Aorta (tissue), 5 donors: ENCODE measurements at regions not wholly inside any gene's neighbourhood (a gene's known extent, or its start where the extent isn't known, plus 50 kb on each side); places are given as distances from the start of the nearest gene placed in this dataset.

ENCODE experiments used
- ATAC-seq: fragments of 200-7000 bp; cut with Tn5 transposase; one replicate; pipeline ENCODE4 v1.9.1; 2022; ENCODE audit warnings: moderate library complexity; ENCODE audit not compliant: low FRiP score
- DNase-seq, 2 donors: peaks; one replicate each; pipeline ENCODE4 v3.0.0-alpha.2; 2020
- H3K27ac ChIP-seq, 2 donors: one replicate each; pipeline ENCODE4 v1.5.1; 2013; ENCODE audit warnings: low read length in 2 of 2, mild to moderate bottlenecking in 2 of 2, moderate library complexity in 2 of 2, control low read depth in 1 of 2, inconsistent platforms in 1 of 2, low read depth in 1 of 2
- H3K27me3 ChIP-seq, 2 donors: one replicate each; pipeline ENCODE4 v1.6.1; 2013; ENCODE audit warnings: control low read depth in 1 of 2, low read length in 1 of 2, mild to moderate bottlenecking in 1 of 2, moderate library complexity in 1 of 2; ENCODE audit not compliant: insufficient read depth in 2 of 2, control insufficient read depth in 1 of 2
- H3K36me3 ChIP-seq, 2 donors: one replicate each; pipeline ENCODE4 v1.6.1; 2013; ENCODE audit warnings: control low read depth in 1 of 2, low read length in 1 of 2, mild to moderate bottlenecking in 1 of 2; ENCODE audit not compliant: insufficient read depth in 2 of 2, control insufficient read depth in 1 of 2
- H3K4me1 ChIP-seq, 2 donors: one replicate each; pipeline ENCODE4 v1.6.1; 2013; ENCODE audit warnings: low read length in 2 of 2, control low read depth in 1 of 2, mild to moderate bottlenecking in 1 of 2, moderate library complexity in 1 of 2; ENCODE audit not compliant: insufficient read depth in 2 of 2, control insufficient read depth in 1 of 2
- H3K4me3 ChIP-seq, 2 donors: one replicate each; pipeline ENCODE4 v1.5.1; 2013; ENCODE audit warnings: low read length in 2 of 2, control low read depth in 1 of 2, mild to moderate bottlenecking in 1 of 2
- H3K9me3 ChIP-seq: one replicate; pipeline ENCODE4 v1.6.1; 2013; ENCODE audit warnings: mild to moderate bottlenecking, low read length; ENCODE audit not compliant: control insufficient read depth
- WGBS, 2 donors: extraction: QIAGEN DNeasy Blood & Tissue Kit; methylation state at CpG; one replicate each; pipeline ENCODE4 v1.1.7; 2013; 5-methylcytosine and 5-hydroxymethylcytosine counted together
- intact Hi-C, 2 donors: fragments of 100-400 bp; cut with DNase I; formaldehyde crosslinking; loops; one replicate each; pipeline versions ENCODE4 v1.14.2 to v1.15.0; 2022
- donor health status: healthy with polysubstance abuse.
- donor health status: Bipolar disorder and iron deficiency.
- donor health status: DM: no; HTN: no; CAD: no.
- donor health status: DM: no; HTN: no; CAD: no.
- donor health status: DM: yes; HTN: yes; CAD: no.

- Histone ChIP-seq H3K4me3 (no peak overlapping the region), H3K36me3 (no peaks in the 10 kb centered on the region), H3K27ac (no peak overlapping the region), H3K4me1 (no peaks in the 10 kb centered on the region), H3K27me3 (no peaks in the 10 kb centered on the region), H3K9me3 (no peaks in the 10 kb centered on the region)
- intact Hi-C loops, result no loop called here
- DNase-seq (no peak), ATAC-seq (peak; percentile 36)
- WGBS, 2 donors, result 54 to 60% methylated on average over 29 of the region's 29 CpGs
Measured at GRCh38 chr3:137509354-137510045, 254.6 kb upstream of the SOX14 start.

- no peak overlapping the region for H3K4me3 ChIP-seq
- intact Hi-C loops, result no loop called here
- ATAC-seq, result no peak
- no peaks in the 10 kb centered on the region for H3K9me3 ChIP-seq
- H3K4me1 ChIP-seq, result no peaks in the 10 kb centered on the region
- WGBS, 2 donors, result 59 to 72% methylated on average over 1 of the region's 1 CpG
- no peaks in the 10 kb centered on the region for H3K27me3 ChIP-seq
- no peaks in the 10 kb centered on the region for H3K36me3 ChIP-seq
- DNase-seq, result no peak
- no peak overlapping the region for H3K27ac ChIP-seq
Measured at GRCh38 chr3:137511655-137512054, 252.5 kb upstream of the SOX14 start.

- H3K4me1 ChIP-seq, result no peaks in the 10 kb centered on the region
Measured at GRCh38 chr3:137514853-137515252, 249.3 kb upstream of the SOX14 start.

GRCh38 chr3:137519602-137520001, 244.5 kb upstream of the SOX14 start:
- WGBS, 2 donors, result 68 to 85% methylated on average over 5 of the region's 5 CpGs
- intact Hi-C loops, result no loop called here
- no peak for DNase-seq

More at GRCh38 chr3:137514853-137515252, 249.3 kb upstream of the SOX14 start:
- no peaks in the 10 kb centered on the region for H3K9me3 ChIP-seq
- no peaks in the 10 kb centered on the region for H3K36me3 ChIP-seq
- intact Hi-C loops, result no loop called here
- DNase-seq (no peak), ATAC-seq (no peak)
- no peak overlapping the region for H3K4me3 ChIP-seq
- 47 to 52% methylated on average over 2 of the region's 2 CpGs for WGBS, 2 donors
- H3K27ac ChIP-seq, result no peak overlapping the region
- H3K27me3 ChIP-seq, result no peaks in the 10 kb centered on the region

GRCh38 chr3:137524751-137525150, 239.4 kb upstream of the SOX14 start:
- intact Hi-C loops, result no loop called here

More at GRCh38 chr3:137519602-137520001, 244.5 kb upstream of the SOX14 start:
- Histone ChIP-seq H3K27me3 (no peaks in the 10 kb centered on the region), H3K36me3 (no peaks in the 10 kb centered on the region), H3K9me3 (no peaks in the 10 kb centered on the region), H3K4me1 (no peaks in the 10 kb centered on the region), H3K27ac (no peak overlapping the region), H3K4me3 (no peak overlapping the region)
- no peak for ATAC-seq

GRCh38 chr3:137525471-137525870, 238.6 kb upstream of the SOX14 start:
- DNase-seq, result no peak
- Histone ChIP-seq H3K27me3 (peaks cover 0 to 2% of the 10 kb centered on the region in 2 donors), H3K4me3 (no peak overlapping the region), H3K27ac (no peak overlapping the region), H3K4me1 (no peaks in the 10 kb centered on the region), H3K9me3 (no peaks in the 10 kb centered on the region), H3K36me3 (no peaks in the 10 kb centered on the region)
- intact Hi-C loops, result no loop called here
- no peak for ATAC-seq

More at GRCh38 chr3:137524751-137525150, 239.4 kb upstream of the SOX14 start:
- no peak for DNase-seq
- ATAC-seq, result no peak
- H3K36me3 ChIP-seq, result no peaks in the 10 kb centered on the region
- 84 to 91% methylated on average over 1 of the region's 1 CpG for WGBS, 2 donors
- peaks cover 0 to 2% of the 10 kb centered on the region in 2 donors for H3K27me3 ChIP-seq
- H3K9me3 ChIP-seq, result no peaks in the 10 kb centered on the region
- H3K27ac ChIP-seq, result no peak overlapping the region
- no peaks in the 10 kb centered on the region for H3K4me1 ChIP-seq
- H3K4me3 ChIP-seq, result no peak overlapping the region

GRCh38 chr3:137542049-137542448, 222.1 kb upstream of the SOX14 start:
- H3K4me3 ChIP-seq, result no peak overlapping the region
- 84 to 85% methylated on average over 3 of the region's 3 CpGs for WGBS, 2 donors
- intact Hi-C loops, result no loop called here

GRCh38 chr3:137554242-137554641, 209.9 kb upstream of the SOX14 start:
- Histone ChIP-seq H3K36me3 (no peaks in the 10 kb centered on the region), H3K4me1 (no peaks in the 10 kb centered on the region), H3K27ac (no peak overlapping the region), H3K9me3 (no peaks in the 10 kb centered on the region), H3K4me3 (no peak overlapping the region), H3K27me3 (no peaks in the 10 kb centered on the region)
- WGBS, 2 donors, result 71 to 76% methylated on average over 2 of the region's 2 CpGs
- DNase-seq (no peak), ATAC-seq (no peak)
- intact Hi-C loops, result no loop called here

More at GRCh38 chr3:137542049-137542448, 222.1 kb upstream of the SOX14 start:
- Histone ChIP-seq H3K36me3 (no peaks in the 10 kb centered on the region), H3K9me3 (no peaks in the 10 kb centered on the region), H3K27me3 (no peaks in the 10 kb centered on the region), H3K27ac (no peak overlapping the region), H3K4me1 (no peaks in the 10 kb centered on the region)
- DNase-seq (no peak), ATAC-seq (no peak)

GRCh38 chr3:137568880-137569279, 195.2 kb upstream of the SOX14 start:
- Histone ChIP-seq H3K4me3 (no peak overlapping the region), H3K9me3 (no peaks in the 10 kb centered on the region), H3K27ac (no peak overlapping the region), H3K36me3 (no peaks in the 10 kb centered on the region), H3K4me1 (no peaks in the 10 kb centered on the region), H3K27me3 (no peaks in the 10 kb centered on the region)
- ATAC-seq (no peak), DNase-seq (no peak)
- intact Hi-C loops, result no loop called here
